K562 (cell line): ENCODE measurements at regions not wholly inside any gene's neighbourhood (a gene's known extent, or its start where the extent isn't known, plus 50 kb on each side); places are given as distances from the start of the nearest gene placed in this dataset.

Experiments
- ATF6 ChIP-seq: sonication (generic); formaldehyde crosslinking; IDR thresholded peaks from 2 replicates; pipeline ENCODE4 v1.4.0; 2020; ENCODE audit warnings: mild to moderate bottlenecking, missing genetic modification reagents
- BRF2 ChIP-seq: IDR thresholded peaks from 3 replicates; pipeline ENCODE4 v1.6.1; 2011; ENCODE audit warnings: borderline replicate concordance, mild to moderate bottlenecking; ENCODE audit not compliant: insufficient read length, insufficient read depth
- CREB1 ChIP-seq, 2 experiments: sonication (generic) in 1 of 2; formaldehyde crosslinking in 1 of 2; IDR thresholded peaks; 2 replicates each; pipeline versions ENCODE4 v1.6.1 to v1.8.0; 2012 to 2022; ENCODE audit warnings: inconsistent platforms in 1 of 2, mild to moderate bottlenecking in 1 of 2, missing genetic modification reagents in 1 of 2, moderate library complexity in 1 of 2
- CTCF ChIP-seq, 3 experiments: IDR thresholded peaks in 2 of 3; conservative IDR thresholded peaks in 1 of 3; 2 replicates each; pipeline ENCODE4 v1.5.1; 2011 to 2012; ENCODE audit warnings: low read length in 3 of 3, mild to moderate bottlenecking in 3 of 3, control low read depth in 2 of 3, improper control_type of control experiment in 1 of 3, inconsistent platforms in 1 of 3, low read depth in 1 of 3, mixed read lengths in 1 of 3, moderate library complexity in 1 of 3; ENCODE audit not compliant: insufficient read depth in 2 of 3
- DLX4 ChIP-seq: fragments of 250-450 bp; sonication (Bioruptor Pico); IDR thresholded peaks from 2 replicates; pipeline ENCODE4 v1.6.1; 2021; ENCODE audit warnings: mild to moderate bottlenecking
- GABPA ChIP-seq: fragments of 200-800 bp; sonication (Bioruptor generic); conservative IDR thresholded peaks from 2 replicates; pipeline ENCODE4 v1.6.1; 2016; ENCODE audit warnings: low read depth, missing genetic modification characterization, missing compliant biosample characterization
- HNRNPK ChIP-seq: fragments of 200-400 bp; formaldehyde crosslinking; IDR thresholded peaks from one replicate; pipeline ENCODE4 v1.6.1; 2018; ENCODE audit warnings: mild to moderate bottlenecking, low read depth, low read length; ENCODE audit not compliant: poor library complexity, severe bottlenecking
- JUN ChIP-seq, 2 experiments: sonication (generic) in 1 of 2; formaldehyde crosslinking in 1 of 2; IDR thresholded peaks; 2 replicates each; pipeline versions ENCODE4 v1.6.1 to v1.8.0; 2012 to 2022; ENCODE audit warnings: borderline replicate concordance in 2 of 2, mild to moderate bottlenecking in 2 of 2, improper control_type of control experiment in 1 of 2, low read depth in 1 of 2, low read length in 1 of 2, missing genetic modification reagents in 1 of 2
- KAT7 ChIP-seq: sonication (generic); formaldehyde crosslinking; IDR thresholded peaks from 2 replicates; pipeline ENCODE4 v1.8.0; 2022; ENCODE audit warnings: missing genetic modification reagents, mild to moderate bottlenecking, borderline replicate concordance
- NFE2 ChIP-seq: IDR thresholded peaks from 2 replicates; pipeline ENCODE4 v1.6.1; 2014; ENCODE audit warnings: antibody characterized with exemption, low read depth
- RNF2 ChIP-seq: sonication (generic); IDR thresholded peaks from 2 replicates; pipeline ENCODE4 v1.6.1; 2016
- SRSF9 ChIP-seq: fragments of 200-400 bp; formaldehyde crosslinking; IDR thresholded peaks from 2 replicates; pipeline ENCODE4 v1.6.1; 2017; ENCODE audit warnings: low read depth, low read length, borderline replicate concordance
- TEAD4 ChIP-seq, 2 experiments: sonication (generic) in 1 of 2; formaldehyde crosslinking in 1 of 2; IDR thresholded peaks; 2 replicates each; pipeline versions ENCODE4 v1.6.1 to v1.8.0; 2012 to 2022; ENCODE audit warnings: borderline replicate concordance in 1 of 2, inconsistent platforms in 1 of 2, low read length in 1 of 2, mild to moderate bottlenecking in 1 of 2, missing genetic modification reagents in 1 of 2
- ZNF655 ChIP-seq: fragments of 250-450 bp; sonication (Bioruptor Pico); IDR thresholded peaks from 2 replicates; pipeline ENCODE4 v1.5.0; 2021

- TF ChIP-seq HNRNPK, result no peak
- no peak for TF ChIP-seq ZNF655 (CRISPR knock-in tag)
- no peak for TF ChIP-seq SRSF9
- TF ChIP-seq DLX4 (CRISPR knock-in tag), result no peak
- TF ChIP-seq GABPA (tag), result no peak
- no peak for TF ChIP-seq NFE2
- TF ChIP-seq JUN (IDR thresholded peaks at IDR 0.05; ENCODE audit: borderline replicate concordance, low read depth, low read length), result no peak
- no peak for TF ChIP-seq JUN (CRISPR knock-in tag; IDR thresholded peaks at IDR 0.05; ENCODE audit: borderline replicate concordance)
- no peak for TF ChIP-seq CREB1 (IDR thresholded peaks at IDR 0.05)
- no peak for TF ChIP-seq CREB1 (CRISPR knock-in tag; IDR thresholded peaks at IDR 0.05)
- no peak for TF ChIP-seq BRF2
- TF ChIP-seq CTCF (IDR thresholded peaks at IDR 0.05 in 2 of 3, conservative IDR thresholded peaks at IDR 0.05 in 1 of 3; ENCODE audit: insufficient read depth in 2 of 3, low read depth in 1 of 3, low read length in 3 of 3), result no peak
- TF ChIP-seq RNF2, result no peak
- TF ChIP-seq TEAD4 (IDR thresholded peaks at IDR 0.05; ENCODE audit: low read length), result no peak
- no peak for TF ChIP-seq TEAD4 (CRISPR knock-in tag; IDR thresholded peaks at IDR 0.05; ENCODE audit: borderline replicate concordance)
- no peak for TF ChIP-seq ATF6 (CRISPR knock-in tag)
- no peak for TF ChIP-seq KAT7
These were observed 74.1 kb upstream of the UQCRFS1 start for GRCh38 chr19:29287061-29287460.
